SHP77 treated with DMSO at 0.1 percent for 48 hours (cell line): ENCODE measurements at regions not wholly inside any gene's neighbourhood (a gene's known extent, or its start where the extent isn't known, plus 50 kb on each side); places are given as distances from the start of the nearest gene placed in this dataset.
"Not testable (repeated sequence)": the region's sequence is repeated elsewhere in the genome, so short reads cannot be mapped to it uniquely, and the experiment has no call there.

Source experiments
- DNase-seq: peaks from one replicate; lab custom pipeline; 2025; lab: John Stamatoyannopoulos, UW

GRCh38 chr14:83827383-83827782, 1702.6 kb upstream of the FLRT2 start:
- DNase-seq, result no peak

- DNase-seq, result no peak
These were observed 1701.5 kb upstream of the FLRT2 start for GRCh38 chr14:83828406-83828805.

- no peak for DNase-seq
These were observed 1699.6 kb upstream of the FLRT2 start for GRCh38 chr14:83830316-83830715.

GRCh38 chr14:83838226-83838625, 1691.7 kb upstream of the FLRT2 start:
- DNase-seq, result no peak

GRCh38 chr14:83842547-83842946, 1687.4 kb upstream of the FLRT2 start:
- no peak for DNase-seq

- DNase-seq, result no peak
These were observed 1682.8 kb upstream of the FLRT2 start for GRCh38 chr14:83847102-83847501.

- no peak for DNase-seq
These were observed 1679.9 kb upstream of the FLRT2 start for GRCh38 chr14:83850092-83850491.

- no peak for DNase-seq
These were observed 1673.6 kb upstream of the FLRT2 start for GRCh38 chr14:83856334-83856733.

- DNase-seq, result no peak
These were observed 1669.3 kb upstream of the FLRT2 start for GRCh38 chr14:83860631-83861155.

GRCh38 chr14:83863042-83863774, 1666.7 kb upstream of the FLRT2 start:
- no peak for DNase-seq

- DNase-seq, result no peak
These were observed 1665.8 kb upstream of the FLRT2 start for GRCh38 chr14:83864106-83864505.

- no peak for DNase-seq
These were observed 1662.2 kb upstream of the FLRT2 start for GRCh38 chr14:83867566-83868225.

- DNase-seq, result no peak
These were observed 1659.2 kb upstream of the FLRT2 start for GRCh38 chr14:83870546-83871270.

- no peak for DNase-seq
These were observed 1656.3 kb upstream of the FLRT2 start for GRCh38 chr14:83873669-83874068.

- no peak for DNase-seq
These were observed 1655.3 kb upstream of the FLRT2 start for GRCh38 chr14:83874662-83875061.

GRCh38 chr14:83883732-83884131, 1646.2 kb upstream of the FLRT2 start:
- no peak for DNase-seq

GRCh38 chr14:83885837-83886293, 1644.1 kb upstream of the FLRT2 start:
- DNase-seq, result no peak

GRCh38 chr14:83887866-83888265, 1642.1 kb upstream of the FLRT2 start:
- no peak for DNase-seq

GRCh38 chr14:83893447-83893846, 1636.5 kb upstream of the FLRT2 start:
- no peak for DNase-seq

- no peak for DNase-seq
These were observed 1635.4 kb upstream of the FLRT2 start for GRCh38 chr14:83894568-83894967.

- not testable (repeated sequence) for DNase-seq
These were observed 1631.4 kb upstream of the FLRT2 start for GRCh38 chr14:83898558-83898957.

GRCh38 chr14:83899706-83900105, 1630.2 kb upstream of the FLRT2 start:
- DNase-seq, result no peak

GRCh38 chr14:83905157-83905556, 1624.8 kb upstream of the FLRT2 start:
- no peak for DNase-seq
